Fibroblast of villous mesenchyme (primary cell): ENCODE measurements at regions not wholly inside any gene's neighbourhood (a gene's known extent, or its start where the extent isn't known, plus 50 kb on each side); places are given as distances from the start of the nearest gene placed in this dataset.
"Not testable (repeated sequence)": the region's sequence is repeated elsewhere in the genome, so short reads cannot be mapped to it uniquely, and the experiment has no call there.

ENCODE experiments used
- DNase-seq: peaks from one replicate; pipeline ENCODE4 v3.0.0-alpha.2; 2010; ENCODE audit warnings: low read depth
- H3K4me3 ChIP-seq: 2 replicates; pipeline ENCODE4 v1.5.1; 2011; ENCODE audit warnings: low read depth, mild to moderate bottlenecking, low read length
- CTCF ChIP-seq: IDR thresholded peaks from 2 replicates; pipeline ENCODE4 v1.5.1; 2012; ENCODE audit warnings: low read depth, mild to moderate bottlenecking, low read length; ENCODE audit not compliant: insufficient read depth

- peak; percentile 74 for TF ChIP-seq CTCF
- H3K4me3 ChIP-seq, result not testable (repeated sequence)
- peak; percentile 67 for DNase-seq
Measured at GRCh38 chr6:40823917-40824891, 214.8 kb downstream of the UNC5CL start.

- no peak overlapping the region for H3K4me3 ChIP-seq
- DNase-seq, result no peak
- TF ChIP-seq CTCF, result no peak
Measured at GRCh38 chr6:40822619-40823018, 216.4 kb downstream of the UNC5CL start.

- no peak for TF ChIP-seq CTCF
- H3K4me3 ChIP-seq, result no peak overlapping the region
- DNase-seq, result no peak
Measured at GRCh38 chr6:40819182-40819834, 219.7 kb downstream of the UNC5CL start.

- H3K4me3 ChIP-seq, result no peak overlapping the region
- DNase-seq, result no peak
- no peak for TF ChIP-seq CTCF
Measured at GRCh38 chr6:40817369-40817768, 221.7 kb downstream of the UNC5CL start.

GRCh38 chr6:40816601-40817000 is 222.4 kb downstream of the UNC5CL start:
- TF ChIP-seq CTCF, result no peak
- no peak for DNase-seq
- H3K4me3 ChIP-seq, result no peak overlapping the region

- no peak overlapping the region for H3K4me3 ChIP-seq
- no peak for TF ChIP-seq CTCF
- DNase-seq, result no peak
Measured at GRCh38 chr6:40815731-40816130, 223.3 kb downstream of the UNC5CL start.
